ENCODE measurements at regions not wholly inside any gene's neighbourhood (a gene's known extent, or its start where the extent isn't known, plus 50 kb on each side); places are given as distances from the start of the nearest gene placed in this dataset.
"Not testable (repeated sequence)": the region's sequence is repeated elsewhere in the genome, so short reads cannot be mapped to it uniquely, and the experiment has no call there.

DNA sequence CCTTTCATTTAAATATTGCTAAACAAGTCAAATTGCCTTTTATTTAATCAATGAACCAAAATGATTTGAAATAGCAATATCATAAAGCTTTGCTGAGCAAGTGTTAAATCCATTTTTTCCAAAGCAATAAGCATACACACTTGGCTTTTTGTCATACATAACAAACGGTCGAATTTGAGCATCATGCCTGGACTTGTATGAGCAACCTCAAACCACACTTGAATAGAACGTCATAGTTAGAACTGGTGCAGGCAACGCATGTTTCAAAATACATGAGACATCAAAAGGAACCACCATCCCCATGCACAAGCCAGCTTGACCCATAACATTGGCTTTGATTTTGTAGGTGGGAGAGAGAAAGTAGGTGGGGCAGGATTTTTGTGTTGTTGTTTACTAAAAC is 812.3 kb upstream of the FRG1 start:
- no peak overlapping the region for H3K4me3 ChIP-seq (ENCODE audit: control insufficient read depth, low read depth, low read length)
- TF ChIP-seq, protein P1, sequence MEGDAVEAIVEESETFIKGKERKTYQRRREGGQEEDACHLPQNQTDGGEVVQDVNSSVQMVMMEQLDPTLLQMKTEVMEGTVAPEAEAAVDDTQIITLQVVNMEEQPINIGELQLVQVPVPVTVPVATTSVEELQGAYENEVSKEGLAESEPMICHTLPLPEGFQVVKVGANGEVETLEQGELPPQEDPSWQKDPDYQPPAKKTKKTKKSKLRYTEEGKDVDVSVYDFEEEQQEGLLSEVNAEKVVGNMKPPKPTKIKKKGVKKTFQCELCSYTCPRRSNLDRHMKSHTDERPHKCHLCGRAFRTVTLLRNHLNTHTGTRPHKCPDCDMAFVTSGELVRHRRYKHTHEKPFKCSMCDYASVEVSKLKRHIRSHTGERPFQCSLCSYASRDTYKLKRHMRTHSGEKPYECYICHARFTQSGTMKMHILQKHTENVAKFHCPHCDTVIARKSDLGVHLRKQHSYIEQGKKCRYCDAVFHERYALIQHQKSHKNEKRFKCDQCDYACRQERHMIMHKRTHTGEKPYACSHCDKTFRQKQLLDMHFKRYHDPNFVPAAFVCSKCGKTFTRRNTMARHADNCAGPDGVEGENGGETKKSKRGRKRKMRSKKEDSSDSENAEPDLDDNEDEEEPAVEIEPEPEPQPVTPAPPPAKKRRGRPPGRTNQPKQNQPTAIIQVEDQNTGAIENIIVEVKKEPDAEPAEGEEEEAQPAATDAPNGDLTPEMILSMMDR (IDR thresholded peaks at IDR 0.05; ENCODE audit: control insufficient read depth, insufficient read depth, low read depth, low read length, missing control alignments) = no peak
- DNase-seq (ENCODE audit: low read depth) = no peak

GRCh38 chr4:189129044-189129694 is 811.5 kb upstream of the FRG1 start:
- H3K4me3 ChIP-seq (ENCODE audit: control insufficient read depth, low read depth, low read length) = no peak overlapping the region
- DNase-seq (ENCODE audit: low read depth) = no peak
- TF ChIP-seq, protein P1 (IDR thresholded peaks at IDR 0.05; ENCODE audit: control insufficient read depth, insufficient read depth, low read depth, low read length, missing control alignments) = no peak

DNA sequence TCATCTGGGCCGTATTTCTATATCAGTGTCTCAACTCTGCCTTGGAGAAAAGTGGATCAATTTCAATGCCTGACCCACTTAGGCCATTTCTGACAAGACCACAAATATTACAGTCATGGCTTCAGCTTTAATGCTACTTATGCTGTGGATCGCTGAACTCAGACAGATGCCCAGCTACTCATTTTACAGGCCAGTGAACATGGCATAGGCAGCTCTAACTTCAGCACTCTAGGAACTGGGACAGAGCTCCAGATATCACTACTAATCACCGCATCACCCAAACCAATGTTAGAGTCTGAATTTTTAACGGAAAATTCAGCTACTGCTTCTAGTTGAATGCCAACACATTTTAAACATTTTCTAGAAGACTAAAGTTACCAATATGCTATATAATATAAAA is 809.6 kb upstream of the FRG1 start:
- TF ChIP-seq, protein P1 (IDR thresholded peaks at IDR 0.05; ENCODE audit: control insufficient read depth, insufficient read depth, low read depth, low read length, missing control alignments) = no peak
- DNase-seq (ENCODE audit: low read depth) = no peak
- H3K4me3 ChIP-seq (ENCODE audit: control insufficient read depth, low read depth, low read length) = no peak overlapping the region

GRCh38 chr4:189136462-189136861 is 804.2 kb upstream of the FRG1 start:
- H3K4me3 ChIP-seq (ENCODE audit: control insufficient read depth, low read depth, low read length) = no peak overlapping the region
- no peak for DNase-seq (ENCODE audit: low read depth)
- TF ChIP-seq, protein P1 (IDR thresholded peaks at IDR 0.05; ENCODE audit: control insufficient read depth, insufficient read depth, low read depth, low read length, missing control alignments) = no peak

DNA sequence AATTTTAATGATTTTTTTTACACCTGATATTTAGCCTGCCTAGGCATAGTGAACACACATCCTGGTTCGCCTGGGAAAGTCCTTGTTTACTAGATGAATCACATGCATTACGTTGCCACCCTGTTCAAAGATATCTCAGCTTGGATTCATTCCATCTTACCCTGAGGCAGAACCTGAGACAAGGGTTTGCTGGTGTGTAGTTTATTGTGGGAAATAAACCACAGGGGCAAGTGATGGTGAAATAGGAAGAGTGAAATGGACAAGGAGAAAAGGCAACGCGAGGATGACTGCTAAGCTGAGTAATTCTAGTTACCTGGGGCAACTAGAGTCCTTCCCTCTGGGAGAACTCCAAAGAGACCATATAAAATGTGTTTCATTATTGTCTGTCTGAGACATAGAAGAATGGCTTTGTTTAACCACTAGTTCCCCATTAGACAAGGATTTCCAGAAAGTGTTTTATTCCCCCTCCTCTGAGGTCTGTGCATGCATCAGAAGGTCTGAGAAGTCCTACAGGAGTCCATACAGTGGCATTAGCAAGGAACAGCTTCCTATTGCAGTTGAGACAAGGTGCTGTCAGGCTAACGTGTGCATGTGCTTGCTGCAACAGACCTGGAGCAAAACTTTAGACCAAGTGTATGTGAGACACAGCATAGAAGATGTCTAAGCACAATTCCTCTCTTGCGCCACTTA is 797.3 kb upstream of the FRG1 start:
- DNase-seq (ENCODE audit: low read depth) = peak; percentile 67
- TF ChIP-seq, protein P1 (IDR thresholded peaks at IDR 0.05; ENCODE audit: control insufficient read depth, insufficient read depth, low read depth, low read length, missing control alignments) = no peak

GRCh38 chr4:189147005-189147929 is 793.4 kb upstream of the FRG1 start:
- no peak overlapping the region for H3K4me3 ChIP-seq (ENCODE audit: control insufficient read depth, low read depth, low read length)
- TF ChIP-seq, protein P1 (IDR thresholded peaks at IDR 0.05; ENCODE audit: control insufficient read depth, insufficient read depth, low read depth, low read length, missing control alignments) = no peak
- DNase-seq (ENCODE audit: low read depth) = no peak

More for the DNA sequence above, 797.3 kb upstream of the FRG1 start:
- H3K4me3 ChIP-seq (ENCODE audit: control insufficient read depth, low read depth, low read length) = no peak overlapping the region

GRCh38 chr4:189155083-189155482 is 785.6 kb upstream of the FRG1 start:
- DNase-seq (ENCODE audit: low read depth); H3K4me3 ChIP-seq (ENCODE audit: control insufficient read depth, low read depth, low read length): not testable (repeated sequence)

Data from AG09309 (cell line).